PC-3 (cell line): ENCODE measurements at regions not wholly inside any gene's neighbourhood (a gene's known extent, or its start where the extent isn't known, plus 50 kb on each side); places are given as distances from the start of the nearest gene placed in this dataset.

ENCODE experiments used
- ATAC-seq: fragments of 200-7000 bp; cut with Tn5 transposase; 2 replicates; pipeline ENCODE4 v1.9.1; 2020; ENCODE audit warnings: mild to moderate bottlenecking, moderate library complexity
- BruUV-seq: library from RNA; stranded (reverse); fragments of 400-500 nt; replicated peaks from 2 replicates; lab custom pipeline; 2021; lab: Mats Ljungman, UMichigan
- CTCF ChIA-PET: fragments of 300-600 bp; sonication (Branson Sonifier 250); formaldehyde crosslinking; loops from one replicate; lab custom pipeline; 2022; ENCODE audit warnings: antibody characterized with exemption; lab: Charles Lee
- POLR2A ChIA-PET: fragments of 300-600 bp; sonication (Branson Sonifier 250); formaldehyde crosslinking; loops from one replicate; lab custom pipeline; 2022; ENCODE audit warnings: antibody characterized with exemption; ENCODE audit not compliant: unreplicated experiment; lab: Charles Lee
- DNase-seq: peaks from one replicate; pipeline ENCODE4 v3.0.0-alpha.2; 2015
- H2AFZ ChIP-seq: fragments of 300-600 bp; sonication (generic); 2 replicates; pipeline ENCODE4 v1.6.0; 2016; ENCODE audit warnings: antibody characterized with exemption, low read length
- H3F3A ChIP-seq: fragments of 300-600 bp; sonication (generic); one replicate; pipeline ENCODE4 v1.6.0; 2017; ENCODE audit warnings: antibody characterized with exemption, low read length, control low read depth, mild to moderate bottlenecking; ENCODE audit not compliant: unreplicated experiment
- H3K27ac ChIP-seq: fragments of 300-600 bp; sonication (generic); 2 replicates; pipeline ENCODE4 v1.5.1; 2016; ENCODE audit warnings: mild to moderate bottlenecking, low read length
- H3K27me3 ChIP-seq: fragments of 300-600 bp; sonication (generic); 2 replicates; pipeline ENCODE4 v1.6.1; 2016; ENCODE audit warnings: low read length, mixed read lengths
- H3K36me3 ChIP-seq: fragments of 300-600 bp; sonication (generic); 2 replicates; pipeline ENCODE4 v1.6.1; 2016; ENCODE audit warnings: low read depth, mixed run types, low read length, mixed read lengths
- H3K4me1 ChIP-seq: fragments of 300-600 bp; sonication (generic); 2 replicates; pipeline ENCODE4 v1.5.1; 2016; ENCODE audit warnings: low read length; ENCODE audit not compliant: insufficient read depth
- H3K4me2 ChIP-seq: fragments of 300-600 bp; sonication (generic); 2 replicates; pipeline ENCODE4 v1.6.0; 2016; ENCODE audit warnings: low read length
- H3K4me3 ChIP-seq: fragments of 300-600 bp; sonication (generic); 2 replicates; pipeline ENCODE4 v1.5.1; 2016; ENCODE audit warnings: mild to moderate bottlenecking, low read length, mixed read lengths
- H3K79me2 ChIP-seq: fragments of 300-600 bp; sonication (generic); 2 replicates; pipeline ENCODE4 v1.6.1; 2017; ENCODE audit warnings: low read length, mixed read lengths
- H3K9ac ChIP-seq: fragments of 300-600 bp; sonication (generic); 2 replicates; pipeline ENCODE4 v1.6.0; 2016; ENCODE audit warnings: mild to moderate bottlenecking, low read length
- H3K9me2 ChIP-seq: fragments of 300-600 bp; sonication (generic); replicated peaks from 2 replicates; pipeline ENCODE4 v1.6.1; 2016; ENCODE audit warnings: mixed run types, low read length, mixed read lengths
- H3K9me3 ChIP-seq: fragments of 300-600 bp; sonication (generic); 2 replicates; pipeline ENCODE4 v1.6.1; 2016; ENCODE audit warnings: low read length, mixed read lengths
- H4K20me1 ChIP-seq: fragments of 300-600 bp; sonication (generic); 2 replicates; pipeline ENCODE4 v1.6.1; 2016; ENCODE audit warnings: low read length, mixed read lengths
- EZH2 ChIP-seq: fragments of 300-600 bp; sonication (generic); IDR thresholded peaks from one replicate; pipeline ENCODE4 v1.6.1; 2017; ENCODE audit warnings: antibody characterized with exemption, mild to moderate bottlenecking, low read length; ENCODE audit not compliant: unreplicated experiment
- EZH2phosphoT487 ChIP-seq: fragments of 300-600 bp; sonication (generic); IDR thresholded peaks from 2 replicates; pipeline ENCODE4 v1.6.1; 2018; ENCODE audit warnings: mild to moderate bottlenecking, antibody characterized with exemption, low read length, borderline replicate concordance
- intact Hi-C: fragments of 100-400 bp; cut with micrococcal nuclease; formaldehyde crosslinking; loops from 2 replicates; pipeline ENCODE4 v1.9.0; 2023
- TF ChIP-seq, protein P1 (sequence below): fragments of 300-600 bp; sonication (generic); conservative IDR thresholded peaks from 2 replicates; pipeline ENCODE4 v1.5.1; 2017; ENCODE audit warnings: antibody characterized with exemption, low read depth, mild to moderate bottlenecking, low read length

DNA sequence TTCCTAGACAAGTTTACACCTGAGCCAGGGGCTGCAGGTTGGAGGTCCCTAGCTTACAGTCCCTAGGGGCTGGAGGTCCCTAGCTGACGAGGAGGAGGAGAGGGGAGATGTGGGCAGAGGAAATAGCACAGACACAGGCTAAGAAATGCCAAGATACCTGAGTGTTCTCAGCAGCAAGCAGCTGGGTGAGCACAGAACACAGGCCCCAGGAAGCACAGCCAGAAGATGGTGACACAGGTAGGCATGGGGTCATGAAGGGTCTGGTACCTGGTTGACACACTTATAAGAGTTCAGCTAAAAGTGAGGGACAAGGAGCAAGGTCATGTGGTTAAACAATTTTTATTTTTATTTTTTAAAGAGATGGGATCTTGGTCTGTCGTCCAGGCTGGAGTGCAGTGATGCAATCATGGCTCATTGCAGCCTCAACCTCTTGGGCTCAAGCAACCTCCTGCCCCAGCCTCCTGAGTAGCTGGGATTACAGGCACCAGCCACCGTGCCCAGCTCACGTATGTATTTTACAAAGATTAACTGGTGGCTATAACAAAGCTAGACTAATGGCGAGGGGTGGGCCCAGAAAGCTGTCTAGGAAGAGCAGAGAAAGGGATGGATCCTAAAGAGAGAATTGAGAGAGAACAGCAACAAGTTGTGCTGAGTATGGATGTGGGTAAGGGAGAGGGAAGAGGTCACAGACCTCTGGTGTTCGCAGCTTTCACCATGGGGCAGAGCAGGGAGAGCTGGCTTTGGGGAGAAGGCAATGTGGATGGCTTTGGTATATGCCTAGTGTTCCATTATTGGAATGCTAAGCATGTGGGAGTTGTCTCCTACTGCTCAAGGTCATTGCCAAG lies 140.3 kb upstream of the KLF14 start:
- ChIA-PET CTCF (interaction anchor here (0.6 kb wide), 1 partner anchor 50 kb away, joined by 3 read pairs; no protein-coding TSS in a partner anchor), POLR2A (interaction anchor here (0.6 to 0.7 kb wide), 3 partner anchors 30 to 1516 kb away, joined by 3 to 4 read pairs (median 4); no protein-coding TSS in a partner anchor)
- Histone ChIP-seq H3F3A (peaks cover 41% of the 10 kb centered on the region), H3K79me2 (peaks cover 14% of the 10 kb centered on the region; the same call in 1 of the 2 replicates), H3K27ac (no peak overlapping the region), H3K9ac (no peak overlapping the region), H3K4me1 (peaks cover 26% of the 10 kb centered on the region), H4K20me1 (peaks cover 7% of the 10 kb centered on the region), H3K9me2 (no peaks in the 10 kb centered on the region), H3K36me3 (peaks cover 42% of the 10 kb centered on the region), H3K4me2 (no peak overlapping the region), H3K4me3 (no peak overlapping the region), H3K9me3 (no peaks in the 10 kb centered on the region), H2AFZ (no peak overlapping the region), H3K27me3 (no peaks in the 10 kb centered on the region)
- intact Hi-C loops: no loop called here
- DNase-seq (no peak), ATAC-seq (no peak)
- BruUV-seq: no TSS peak
- TF ChIP-seq EZH2phosphoT487: no peak
- TF ChIP-seq EZH2: no peak
- TF ChIP-seq, protein P1, sequence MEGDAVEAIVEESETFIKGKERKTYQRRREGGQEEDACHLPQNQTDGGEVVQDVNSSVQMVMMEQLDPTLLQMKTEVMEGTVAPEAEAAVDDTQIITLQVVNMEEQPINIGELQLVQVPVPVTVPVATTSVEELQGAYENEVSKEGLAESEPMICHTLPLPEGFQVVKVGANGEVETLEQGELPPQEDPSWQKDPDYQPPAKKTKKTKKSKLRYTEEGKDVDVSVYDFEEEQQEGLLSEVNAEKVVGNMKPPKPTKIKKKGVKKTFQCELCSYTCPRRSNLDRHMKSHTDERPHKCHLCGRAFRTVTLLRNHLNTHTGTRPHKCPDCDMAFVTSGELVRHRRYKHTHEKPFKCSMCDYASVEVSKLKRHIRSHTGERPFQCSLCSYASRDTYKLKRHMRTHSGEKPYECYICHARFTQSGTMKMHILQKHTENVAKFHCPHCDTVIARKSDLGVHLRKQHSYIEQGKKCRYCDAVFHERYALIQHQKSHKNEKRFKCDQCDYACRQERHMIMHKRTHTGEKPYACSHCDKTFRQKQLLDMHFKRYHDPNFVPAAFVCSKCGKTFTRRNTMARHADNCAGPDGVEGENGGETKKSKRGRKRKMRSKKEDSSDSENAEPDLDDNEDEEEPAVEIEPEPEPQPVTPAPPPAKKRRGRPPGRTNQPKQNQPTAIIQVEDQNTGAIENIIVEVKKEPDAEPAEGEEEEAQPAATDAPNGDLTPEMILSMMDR: no peak

DNA sequence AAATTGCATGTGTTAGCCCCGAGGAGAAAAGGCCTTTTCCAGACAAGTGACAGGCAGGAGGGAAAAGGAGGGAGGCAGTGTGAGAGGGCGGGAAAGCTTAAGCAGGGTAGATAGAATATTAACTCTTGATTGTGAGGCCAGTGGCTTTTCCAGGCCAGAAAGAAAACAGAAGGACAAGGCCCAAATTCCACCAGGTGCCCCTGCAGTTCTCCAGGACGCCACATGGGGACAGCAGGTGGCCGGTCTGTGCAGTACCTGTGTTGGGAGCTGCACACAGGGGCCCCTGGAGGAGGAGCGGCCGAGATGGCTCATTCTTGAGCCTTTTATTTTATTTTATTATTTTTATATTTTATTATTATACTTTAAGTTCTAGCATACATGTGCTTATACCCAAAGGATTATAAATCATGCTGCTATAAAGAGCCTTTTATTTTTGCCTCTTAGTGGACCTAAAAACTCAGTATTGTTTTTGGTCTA lies 141.3 kb upstream of the KLF14 start:
- intact Hi-C loops: loop anchor here (1.0 kb wide), 1 partner anchor 165 kb away; no protein-coding TSS in a partner anchor
- Histone ChIP-seq H3K9me2 (no peaks in the 10 kb centered on the region), H3K4me1 (peaks cover 24% of the 10 kb centered on the region), H3K4me2 (no peak overlapping the region), H3K27me3 (no peaks in the 10 kb centered on the region), H2AFZ (no peak overlapping the region), H3K9me3 (no peaks in the 10 kb centered on the region), H3K9ac (no peak overlapping the region), H3K27ac (0 out of 2 replicates have a peak overlapping the region, but pooled peaks have one; percentile 2), H3K79me2 (peaks cover 14% of the 10 kb centered on the region; the same call in 1 of the 2 replicates), H3F3A (peaks cover 45% of the 10 kb centered on the region), H3K36me3 (peaks cover 41% of the 10 kb centered on the region), H3K4me3 (no peak overlapping the region), H4K20me1 (peaks cover 7% of the 10 kb centered on the region)
- DNase-seq: peak; percentile 71
- BruUV-seq: no TSS peak
- ATAC-seq: peak; percentile 39
- POLR2A ChIA-PET: interaction anchor here (0.7 kb wide), 1 partner anchor 120 kb away, joined by 3 read pairs; no protein-coding TSS in a partner anchor
- TF ChIP-seq, protein P1: peak; percentile 76
- no peak for TF ChIP-seq EZH2phosphoT487
- TF ChIP-seq EZH2: no peak
- CTCF ChIA-PET: interaction anchor here (0.6 to 1.4 kb wide), 3 partner anchors 22 to 85 kb away, joined by 3 to 5 read pairs (median 3); no protein-coding TSS in a partner anchor
